GM12872 (cell line): ENCODE measurements at regions not wholly inside any gene's neighbourhood (a gene's known extent, or its start where the extent isn't known, plus 50 kb on each side); places are given as distances from the start of the nearest gene placed in this dataset.

Source experiments
- CTCF ChIP-seq: IDR thresholded peaks from 3 replicates; pipeline ENCODE4 v1.5.1; 2011; ENCODE audit warnings: low read depth, mild to moderate bottlenecking, low read length, moderate library complexity; ENCODE audit not compliant: insufficient read depth

GRCh38 chr1:117270679-117271078 lies 60.0 kb upstream of the VTCN1 start:
- TF ChIP-seq CTCF = no peak

- TF ChIP-seq CTCF = no peak
These were observed 58.1 kb upstream of the VTCN1 start for GRCh38 chr1:117268535-117269455.

GRCh38 chr1:117267232-117267774 lies 56.6 kb upstream of the VTCN1 start:
- TF ChIP-seq CTCF = no peak

- no peak for TF ChIP-seq CTCF
These were observed 52.2 kb upstream of the VTCN1 start for GRCh38 chr1:117262976-117263375.

- no peak for TF ChIP-seq CTCF
These were observed 50.7 kb upstream of the VTCN1 start for GRCh38 chr1:117261424-117261785.

GRCh38 chr1:117260761-117261423 lies 50.2 kb upstream of the VTCN1 start:
- no peak for TF ChIP-seq CTCF
